Right lobe of liver (tissue), 4 donors: ENCODE measurements at regions not wholly inside any gene's neighbourhood (a gene's known extent, or its start where the extent isn't known, plus 50 kb on each side); places are given as distances from the start of the nearest gene placed in this dataset.

Experiments
- POLR2A ChIP-seq: fragments of 450-650 bp; IDR thresholded peaks from one replicate; pipeline ENCODE4 v1.6.1; 2017; ENCODE audit warnings: antibody characterized with exemption, mild to moderate bottlenecking
- TF ChIP-seq, protein P1 (sequence below), 4 donors: fragments of 200-600 bp in 3 of 4; fragments of 450-650 bp in 1 of 4; IDR thresholded peaks; one replicate each; pipeline versions ENCODE4 v1.5.1 to v1.8.0; 2016 to 2022; ENCODE audit warnings: antibody characterized with exemption in 4 of 4, mild to moderate bottlenecking in 2 of 4
- donor health status: DM: no; HTN: no; CAD: no.
- donor health status: DM: no; HTN: no; CAD: no.
- donor health status: DM: no; HTN: yes; CAD: no.

GRCh38 chr2:167869200-167869599 lies 378.2 kb downstream of the STK39 start:
- TF ChIP-seq, protein P1, sequence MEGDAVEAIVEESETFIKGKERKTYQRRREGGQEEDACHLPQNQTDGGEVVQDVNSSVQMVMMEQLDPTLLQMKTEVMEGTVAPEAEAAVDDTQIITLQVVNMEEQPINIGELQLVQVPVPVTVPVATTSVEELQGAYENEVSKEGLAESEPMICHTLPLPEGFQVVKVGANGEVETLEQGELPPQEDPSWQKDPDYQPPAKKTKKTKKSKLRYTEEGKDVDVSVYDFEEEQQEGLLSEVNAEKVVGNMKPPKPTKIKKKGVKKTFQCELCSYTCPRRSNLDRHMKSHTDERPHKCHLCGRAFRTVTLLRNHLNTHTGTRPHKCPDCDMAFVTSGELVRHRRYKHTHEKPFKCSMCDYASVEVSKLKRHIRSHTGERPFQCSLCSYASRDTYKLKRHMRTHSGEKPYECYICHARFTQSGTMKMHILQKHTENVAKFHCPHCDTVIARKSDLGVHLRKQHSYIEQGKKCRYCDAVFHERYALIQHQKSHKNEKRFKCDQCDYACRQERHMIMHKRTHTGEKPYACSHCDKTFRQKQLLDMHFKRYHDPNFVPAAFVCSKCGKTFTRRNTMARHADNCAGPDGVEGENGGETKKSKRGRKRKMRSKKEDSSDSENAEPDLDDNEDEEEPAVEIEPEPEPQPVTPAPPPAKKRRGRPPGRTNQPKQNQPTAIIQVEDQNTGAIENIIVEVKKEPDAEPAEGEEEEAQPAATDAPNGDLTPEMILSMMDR (IDR thresholded peaks at IDR 0.05), result no peak
- no peak for TF ChIP-seq POLR2A
